ENCODE measurements at regions not wholly inside any gene's neighbourhood (a gene's known extent, or its start where the extent isn't known, plus 50 kb on each side); places are given as distances from the start of the nearest gene placed in this dataset.

DNA sequence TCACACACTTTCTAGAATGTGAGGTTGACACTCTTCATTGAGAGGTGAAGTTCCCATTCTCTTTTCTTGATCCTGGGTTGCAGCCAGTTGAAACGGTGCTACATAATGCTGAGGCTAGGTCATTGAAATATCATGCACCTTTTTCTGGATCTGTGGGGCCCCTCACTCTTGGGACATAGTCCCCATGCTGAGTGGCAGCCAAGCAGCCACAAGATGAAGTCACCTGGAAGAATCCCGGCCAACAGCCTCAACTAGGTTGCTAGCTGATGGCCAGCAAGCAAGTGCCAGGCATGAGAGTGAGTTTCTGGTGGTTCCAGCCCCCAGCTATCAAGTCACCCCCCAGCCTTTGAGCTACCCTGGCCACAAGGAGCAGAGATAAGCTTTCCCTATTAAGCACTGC is 148.5 kb upstream of the TSHZ3 start:
- H3K4me3 ChIP-seq (ENCODE audit: low read depth in 1 of 2, low read length in 2 of 2), result no peak overlapping the region
- no peaks in the 10 kb centered on the region for H3K27me3 ChIP-seq (ENCODE audit: control insufficient read depth in 1 of 2, insufficient read depth in 2 of 2, low read length in 2 of 2)
- 73 to 83% methylated on average over 2 of the region's 2 CpGs for WGBS, 2 donors
- H3K4me1 ChIP-seq (ENCODE audit: control insufficient read depth in 2 of 2, insufficient read depth in 2 of 2, low read length in 1 of 2), result no peaks in the 10 kb centered on the region
- no peaks in the 10 kb centered on the region for H3K36me3 ChIP-seq (ENCODE audit: control insufficient read depth in 2 of 2, insufficient read depth in 2 of 2, low read length in 1 of 2)
- no peak overlapping the region for H3K27ac ChIP-seq (ENCODE audit: low read depth in 2 of 2, low read length in 1 of 2)
- H3K9me3 ChIP-seq (ENCODE audit: control insufficient read depth in 2 of 2, insufficient read depth in 1 of 2, low read depth in 1 of 2, low read length in 1 of 2), result peaks cover under 1 to 6% of the 10 kb centered on the region in 2 donors

DNA sequence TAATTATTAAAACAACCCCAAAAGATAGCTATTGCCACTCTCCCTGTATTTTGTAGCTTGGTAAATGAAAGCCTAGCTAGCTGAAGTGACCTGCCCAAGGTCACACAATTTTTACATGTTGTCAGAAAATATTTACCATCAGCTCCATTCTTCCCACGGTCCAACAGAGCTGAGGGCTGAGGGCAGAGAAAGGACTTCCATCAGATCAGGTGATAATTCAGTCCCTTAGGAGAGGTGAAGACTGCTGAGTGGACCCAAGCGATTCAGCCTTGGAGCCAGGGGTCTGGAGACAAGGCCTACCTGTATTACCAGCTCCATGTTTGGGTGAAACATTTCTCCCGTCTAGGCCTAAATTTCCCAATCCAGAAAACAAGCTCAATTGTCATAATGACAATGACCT is 149.5 kb upstream of the TSHZ3 start:
- Histone ChIP-seq H3K27me3 (ENCODE audit: control insufficient read depth in 1 of 2, insufficient read depth in 2 of 2, low read length in 2 of 2) (no peaks in the 10 kb centered on the region), H3K27ac (ENCODE audit: low read depth in 2 of 2, low read length in 1 of 2) (no peak overlapping the region), H3K36me3 (ENCODE audit: control insufficient read depth in 2 of 2, insufficient read depth in 2 of 2, low read length in 1 of 2) (no peaks in the 10 kb centered on the region), H3K9me3 (ENCODE audit: control insufficient read depth in 2 of 2, insufficient read depth in 1 of 2, low read depth in 1 of 2, low read length in 1 of 2) (peaks cover 5 to 6% of the 10 kb centered on the region in 2 donors), H3K4me1 (ENCODE audit: control insufficient read depth in 2 of 2, insufficient read depth in 2 of 2, low read length in 1 of 2) (no peaks in the 10 kb centered on the region), H3K4me3 (ENCODE audit: low read depth in 1 of 2, low read length in 2 of 2) (no peak overlapping the region)
- WGBS, 2 donors, result 95 to 99% methylated on average over 3 of the region's 3 CpGs

DNA sequence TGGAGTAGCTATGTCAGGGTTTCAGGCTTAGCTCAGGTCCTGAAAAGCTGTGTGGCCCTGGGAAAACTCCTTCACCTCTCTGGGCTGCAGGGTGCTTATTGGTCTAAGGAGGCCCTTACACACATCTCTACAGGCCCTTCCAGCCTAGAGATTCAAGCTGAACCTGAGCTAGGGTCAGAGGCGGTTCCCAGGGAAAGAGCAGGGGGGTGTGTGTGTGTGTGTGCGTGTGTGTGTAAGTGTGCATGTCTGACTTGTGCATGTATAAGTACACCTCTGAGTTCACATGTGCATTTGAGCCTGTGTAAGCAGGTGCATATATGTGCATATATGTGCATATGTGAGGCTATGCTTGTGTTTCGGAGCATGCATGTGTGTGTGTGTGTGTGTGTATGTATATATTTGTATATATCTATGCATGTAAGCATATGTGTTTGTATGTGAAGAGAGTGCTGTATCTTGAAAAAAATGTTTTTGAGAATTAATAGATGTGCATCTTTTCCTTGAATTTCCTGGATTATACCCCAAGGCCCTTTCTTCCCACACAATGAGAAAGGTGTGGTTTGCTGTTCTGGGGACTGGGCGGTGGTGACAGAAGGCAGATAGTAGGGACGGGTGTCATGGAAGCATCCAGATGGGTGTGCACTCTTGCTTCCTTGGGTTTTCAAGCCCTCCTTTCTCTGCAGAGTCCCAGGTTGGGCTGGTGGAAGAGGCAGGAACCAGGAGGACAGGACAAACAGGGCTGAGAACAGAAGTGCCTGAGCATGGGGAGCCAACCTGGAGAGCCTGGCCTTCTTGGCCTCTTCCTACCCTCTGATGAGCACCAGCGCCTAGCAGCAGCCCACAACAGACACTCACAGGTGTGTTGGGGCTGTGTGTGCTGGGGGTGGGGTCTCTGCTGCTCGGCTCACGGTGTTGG is 150.3 kb upstream of the TSHZ3 start:
- no peaks in the 10 kb centered on the region for H3K27me3 ChIP-seq (ENCODE audit: control insufficient read depth in 1 of 2, insufficient read depth in 2 of 2, low read length in 2 of 2)
- H3K27ac ChIP-seq (ENCODE audit: low read depth in 2 of 2, low read length in 1 of 2), result no peak overlapping the region
- peaks cover 5 to 6% of the 10 kb centered on the region in 2 donors for H3K9me3 ChIP-seq (ENCODE audit: control insufficient read depth in 2 of 2, insufficient read depth in 1 of 2, low read depth in 1 of 2, low read length in 1 of 2)
- 75 to 83% methylated on average over 8 of the region's 8 CpGs for WGBS, 2 donors
- H3K36me3 ChIP-seq (ENCODE audit: control insufficient read depth in 2 of 2, insufficient read depth in 2 of 2, low read length in 1 of 2), result no peaks in the 10 kb centered on the region
- no peaks in the 10 kb centered on the region for H3K4me1 ChIP-seq (ENCODE audit: control insufficient read depth in 2 of 2, insufficient read depth in 2 of 2, low read length in 1 of 2)
- no peak overlapping the region for H3K4me3 ChIP-seq (ENCODE audit: low read depth in 1 of 2, low read length in 2 of 2)

GRCh38 chr19:31500197-31500830 is 151.1 kb upstream of the TSHZ3 start:
- Histone ChIP-seq H3K36me3 (ENCODE audit: control insufficient read depth in 2 of 2, insufficient read depth in 2 of 2, low read length in 1 of 2) (no peaks in the 10 kb centered on the region), H3K4me3 (ENCODE audit: low read depth in 1 of 2, low read length in 2 of 2) (no peak overlapping the region), H3K27me3 (ENCODE audit: control insufficient read depth in 1 of 2, insufficient read depth in 2 of 2, low read length in 2 of 2) (no peaks in the 10 kb centered on the region), H3K27ac (ENCODE audit: low read depth in 2 of 2, low read length in 1 of 2) (no peak overlapping the region), H3K9me3 (ENCODE audit: control insufficient read depth in 2 of 2, insufficient read depth in 1 of 2, low read depth in 1 of 2, low read length in 1 of 2) (peaks cover 5 to 6% of the 10 kb centered on the region in 2 donors), H3K4me1 (ENCODE audit: control insufficient read depth in 2 of 2, insufficient read depth in 2 of 2, low read length in 1 of 2) (no peaks in the 10 kb centered on the region)
- 68 to 76% methylated on average over 8 of the region's 8 CpGs for WGBS, 2 donors

GRCh38 chr19:31500946-31501345 is 151.7 kb upstream of the TSHZ3 start:
- Histone ChIP-seq H3K27me3 (ENCODE audit: control insufficient read depth in 1 of 2, insufficient read depth in 2 of 2, low read length in 2 of 2) (no peaks in the 10 kb centered on the region), H3K4me3 (ENCODE audit: low read depth in 1 of 2, low read length in 2 of 2) (no peak overlapping the region), H3K27ac (ENCODE audit: low read depth in 2 of 2, low read length in 1 of 2) (no peak overlapping the region), H3K36me3 (ENCODE audit: control insufficient read depth in 2 of 2, insufficient read depth in 2 of 2, low read length in 1 of 2) (no peaks in the 10 kb centered on the region), H3K9me3 (ENCODE audit: control insufficient read depth in 2 of 2, insufficient read depth in 1 of 2, low read depth in 1 of 2, low read length in 1 of 2) (peaks cover 5 to 6% of the 10 kb centered on the region in 2 donors), H3K4me1 (ENCODE audit: control insufficient read depth in 2 of 2, insufficient read depth in 2 of 2, low read length in 1 of 2) (no peaks in the 10 kb centered on the region)
- WGBS, 2 donors, result 80 to 87% methylated on average over 11 of the region's 11 CpGs

DNA sequence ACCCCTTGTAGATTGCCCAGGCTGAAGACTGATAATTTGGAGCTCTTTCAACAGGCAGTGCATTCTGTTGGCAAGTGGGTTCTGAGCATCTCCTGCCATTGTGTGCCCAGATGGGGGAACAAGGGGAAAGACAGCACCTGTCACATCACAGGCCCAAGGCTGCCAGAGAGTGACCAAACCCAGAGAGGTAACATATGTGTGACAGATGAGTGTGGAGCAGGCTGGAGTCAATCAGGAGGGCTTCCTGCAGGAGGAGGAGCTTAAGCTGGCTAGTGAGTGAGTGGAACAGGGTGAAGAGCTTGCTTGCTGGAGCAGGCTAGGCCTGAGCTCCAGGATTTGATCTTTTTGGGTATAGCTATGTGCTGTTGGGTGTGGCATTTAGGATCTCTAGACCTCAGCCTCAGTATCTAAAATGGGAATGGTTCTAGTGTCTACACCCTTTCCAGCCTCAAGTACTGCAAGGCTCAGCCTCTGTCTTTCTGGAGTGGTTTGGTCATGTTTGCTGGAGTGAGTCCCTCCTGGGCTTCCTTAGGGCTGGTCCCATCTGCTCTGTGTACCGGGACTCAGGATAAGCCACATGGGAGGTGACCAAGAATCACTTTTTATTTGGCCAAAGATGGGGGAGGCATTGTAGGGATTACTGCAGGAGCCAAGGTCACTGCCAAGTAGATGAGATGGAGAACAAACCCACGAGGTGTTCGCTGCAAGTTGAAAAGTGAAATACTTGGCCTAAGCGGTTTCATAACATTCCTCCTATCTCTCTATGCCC is 152.4 kb upstream of the TSHZ3 start:
- no peak overlapping the region for H3K4me3 ChIP-seq (ENCODE audit: low read depth in 1 of 2, low read length in 2 of 2)
- H3K9me3 ChIP-seq (ENCODE audit: control insufficient read depth in 2 of 2, insufficient read depth in 1 of 2, low read depth in 1 of 2, low read length in 1 of 2), result peaks cover 5 to 6% of the 10 kb centered on the region in 2 donors
- 84 to 87% methylated on average over 4 of the region's 4 CpGs for WGBS, 2 donors
- H3K27me3 ChIP-seq (ENCODE audit: control insufficient read depth in 1 of 2, insufficient read depth in 2 of 2, low read length in 2 of 2), result no peaks in the 10 kb centered on the region
- H3K27ac ChIP-seq (ENCODE audit: low read depth in 2 of 2, low read length in 1 of 2), result no peak overlapping the region
- no peaks in the 10 kb centered on the region for H3K4me1 ChIP-seq (ENCODE audit: control insufficient read depth in 2 of 2, insufficient read depth in 2 of 2, low read length in 1 of 2)
- H3K36me3 ChIP-seq (ENCODE audit: control insufficient read depth in 2 of 2, insufficient read depth in 2 of 2, low read length in 1 of 2), result no peaks in the 10 kb centered on the region

GRCh38 chr19:31502536-31503170 is 153.4 kb upstream of the TSHZ3 start:
- Histone ChIP-seq H3K4me3 (ENCODE audit: low read depth in 1 of 2, low read length in 2 of 2) (no peak overlapping the region), H3K27ac (ENCODE audit: low read depth in 2 of 2, low read length in 1 of 2) (no peak overlapping the region), H3K9me3 (ENCODE audit: control insufficient read depth in 2 of 2, insufficient read depth in 1 of 2, low read depth in 1 of 2, low read length in 1 of 2) (peaks cover 5 to 6% of the 10 kb centered on the region in 2 donors), H3K4me1 (ENCODE audit: control insufficient read depth in 2 of 2, insufficient read depth in 2 of 2, low read length in 1 of 2) (no peaks in the 10 kb centered on the region), H3K36me3 (ENCODE audit: control insufficient read depth in 2 of 2, insufficient read depth in 2 of 2, low read length in 1 of 2) (no peaks in the 10 kb centered on the region), H3K27me3 (ENCODE audit: control insufficient read depth in 1 of 2, insufficient read depth in 2 of 2, low read length in 2 of 2) (no peaks in the 10 kb centered on the region)
- WGBS, 2 donors, result 89 to 90% methylated on average over 17 of the region's 17 CpGs

DNA sequence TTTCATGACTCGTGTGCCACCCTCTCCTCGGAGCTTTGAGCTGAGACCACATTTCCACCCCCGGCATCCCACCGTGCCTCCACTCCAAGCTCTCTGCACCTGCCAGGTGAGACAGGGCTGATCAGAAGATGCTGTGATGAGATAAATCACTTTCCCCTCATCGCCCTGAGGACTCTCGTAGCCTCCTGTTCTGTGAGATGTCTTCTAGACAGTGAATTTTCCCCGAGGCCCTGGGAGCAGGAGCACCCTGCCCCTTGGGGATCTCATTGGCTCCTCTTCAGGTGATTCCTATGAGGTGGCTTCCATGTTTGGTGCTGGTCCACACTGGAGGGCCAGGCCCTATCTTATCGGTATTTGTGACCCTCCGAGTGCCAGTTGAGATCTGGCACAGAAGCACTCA is 154.0 kb upstream of the TSHZ3 start:
- Histone ChIP-seq H3K4me1 (ENCODE audit: control insufficient read depth in 2 of 2, insufficient read depth in 2 of 2, low read length in 1 of 2) (no peaks in the 10 kb centered on the region), H3K36me3 (ENCODE audit: control insufficient read depth in 2 of 2, insufficient read depth in 2 of 2, low read length in 1 of 2) (no peaks in the 10 kb centered on the region), H3K4me3 (ENCODE audit: low read depth in 1 of 2, low read length in 2 of 2) (no peak overlapping the region), H3K27me3 (ENCODE audit: control insufficient read depth in 1 of 2, insufficient read depth in 2 of 2, low read length in 2 of 2) (no peaks in the 10 kb centered on the region), H3K27ac (ENCODE audit: low read depth in 2 of 2, low read length in 1 of 2) (no peak overlapping the region), H3K9me3 (ENCODE audit: control insufficient read depth in 2 of 2, insufficient read depth in 1 of 2, low read depth in 1 of 2, low read length in 1 of 2) (peaks cover 5 to 6% of the 10 kb centered on the region in 2 donors)
- WGBS, 2 donors, result 89% methylated on average over 9 of the region's 9 CpGs

DNA sequence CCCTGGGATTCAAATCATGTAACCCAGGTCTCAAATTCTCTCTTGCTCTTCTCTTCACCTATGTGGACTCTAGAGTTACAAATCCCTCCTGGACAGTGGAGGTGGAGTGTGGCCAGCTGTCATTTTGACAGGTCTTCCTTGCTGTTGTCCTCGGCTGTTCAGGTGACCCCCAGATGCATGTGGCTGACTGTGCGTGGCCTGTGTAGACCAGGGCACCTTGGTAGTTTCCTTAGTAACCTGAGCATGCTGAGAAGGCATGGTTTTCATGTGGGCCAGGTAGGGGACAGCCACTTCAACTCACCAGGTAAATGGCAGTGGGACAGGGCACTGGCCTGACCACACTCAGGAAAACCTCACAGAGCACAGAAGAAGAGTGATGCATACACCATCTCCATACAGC is 155.0 kb upstream of the TSHZ3 start:
- H3K4me1 ChIP-seq (ENCODE audit: control insufficient read depth in 2 of 2, insufficient read depth in 2 of 2, low read length in 1 of 2), result no peaks in the 10 kb centered on the region
- H3K36me3 ChIP-seq (ENCODE audit: control insufficient read depth in 2 of 2, insufficient read depth in 2 of 2, low read length in 1 of 2), result no peaks in the 10 kb centered on the region
- no peaks in the 10 kb centered on the region for H3K27me3 ChIP-seq (ENCODE audit: control insufficient read depth in 1 of 2, insufficient read depth in 2 of 2, low read length in 2 of 2)
- 47 to 65% methylated on average over 2 of the region's 2 CpGs for WGBS, 2 donors
- peaks cover 5% of the 10 kb centered on the region in 2 donors for H3K9me3 ChIP-seq (ENCODE audit: control insufficient read depth in 2 of 2, insufficient read depth in 1 of 2, low read depth in 1 of 2, low read length in 1 of 2)
- H3K27ac ChIP-seq (ENCODE audit: low read depth in 2 of 2, low read length in 1 of 2), result no peak overlapping the region
- no peak overlapping the region for H3K4me3 ChIP-seq (ENCODE audit: low read depth in 1 of 2, low read length in 2 of 2)
